K562 (cell line): ENCODE measurements at regions not wholly inside any gene's neighbourhood (a gene's known extent, or its start where the extent isn't known, plus 50 kb on each side); places are given as distances from the start of the nearest gene placed in this dataset.

Experiments used
- CCAR2 ChIP-seq: fragments of 200-400 bp; formaldehyde crosslinking; IDR thresholded peaks from 2 replicates; pipeline ENCODE4 v1.6.1; 2017; ENCODE audit warnings: mild to moderate bottlenecking, low read depth, low read length
- CEBPB ChIP-seq: fragments of 450-650 bp; IDR thresholded peaks from 2 replicates; pipeline ENCODE4 v1.6.1; 2016; ENCODE audit warnings: missing genetic modification characterization, missing compliant biosample characterization
- CTCF ChIP-seq, 3 experiments: IDR thresholded peaks in 2 of 3; conservative IDR thresholded peaks in 1 of 3; 2 replicates each; pipeline ENCODE4 v1.5.1; 2011 to 2012; ENCODE audit warnings: low read length in 3 of 3, mild to moderate bottlenecking in 3 of 3, control low read depth in 2 of 3, improper control_type of control experiment in 1 of 3, inconsistent platforms in 1 of 3, low read depth in 1 of 3, mixed read lengths in 1 of 3, moderate library complexity in 1 of 3; ENCODE audit not compliant: insufficient read depth in 2 of 3
- HNRNPUL1 ChIP-seq: fragments of 200-400 bp; formaldehyde crosslinking; IDR thresholded peaks from 2 replicates; pipeline ENCODE4 v1.6.1; 2017; ENCODE audit warnings: low read length
- ID3 ChIP-seq, 2 experiments: fragments of 250-450 bp in 1 of 2; fragments of 450-650 bp in 1 of 2; sonication (Bioruptor Pico) in 1 of 2; IDR thresholded peaks; 2 replicates each; pipeline versions ENCODE4 v1.6.1 to v1.8.0; 2016 to 2021; ENCODE audit warnings: mild to moderate bottlenecking in 2 of 2, moderate library complexity in 2 of 2, missing compliant biosample characterization in 1 of 2, missing genetic modification characterization in 1 of 2
- KDM5B ChIP-seq: fragments of 200-600 bp; sonication (generic); IDR thresholded peaks from 2 replicates; pipeline ENCODE4 v1.6.1; 2012; ENCODE audit warnings: low read depth, mild to moderate bottlenecking, moderate library complexity, low read length, control low read depth, inconsistent platforms; ENCODE audit not compliant: insufficient replicate concordance
- LEF1 ChIP-seq: fragments of 450-650 bp; IDR thresholded peaks from 2 replicates; pipeline ENCODE4 v1.6.1; 2016; ENCODE audit warnings: mild to moderate bottlenecking
- PHB ChIP-seq: fragments of 250-450 bp; sonication (Bioruptor Pico); IDR thresholded peaks from 2 replicates; pipeline ENCODE4 v1.5.0; 2021
- POLR2AphosphoS5 ChIP-seq: IDR thresholded peaks from 2 replicates; pipeline ENCODE4 v1.6.1; 2011; ENCODE audit warnings: mild to moderate bottlenecking, low read depth, low read length, moderate library complexity; ENCODE audit not compliant: control insufficient read depth, insufficient read depth
- RAD21 ChIP-seq, 2 experiments: fragments of 250-450 bp in 1 of 2; fragments of 450-650 bp in 1 of 2; sonication (Bioruptor Pico) in 1 of 2; formaldehyde crosslinking in 1 of 2; IDR thresholded peaks in 1 of 2; conservative IDR thresholded peaks in 1 of 2; 2 replicates each; pipeline versions ENCODE4 v1.4.0 to v1.8.0; 2020 to 2022; ENCODE audit warnings: mild to moderate bottlenecking in 2 of 2, moderate library complexity in 1 of 2
- REST ChIP-seq, 2 experiments: fragments of 450-650 bp; formaldehyde crosslinking in 1 of 2; IDR thresholded peaks; 2 replicates each; pipeline versions ENCODE4 v1.4.0 to v1.6.1; 2014 to 2020; ENCODE audit warnings: mild to moderate bottlenecking in 2 of 2, borderline replicate concordance in 1 of 2, low read depth in 1 of 2
- ZFP91 ChIP-seq: sonication (generic); formaldehyde crosslinking; IDR thresholded peaks from 2 replicates; pipeline ENCODE4 v1.8.0; 2022; ENCODE audit warnings: mild to moderate bottlenecking, missing genetic modification reagents

GRCh38 chr7:138170298-138170697, 94.0 kb downstream of the AKR1D1 start:
- TF ChIP-seq LEF1 (no peak), RAD21 (CRISPR knock-in tag; conservative IDR thresholded peaks at IDR 0.05 in 1 of 2, IDR thresholded peaks at IDR 0.05 in 1 of 2) (no peak), POLR2AphosphoS5 (no peak), PHB (no peak), KDM5B (no peak), ID3 (CRISPR knock-in tag; IDR thresholded peaks at IDR 0.05) (no peak), ID3 (tag; IDR thresholded peaks at IDR 0.05) (no peak), ZFP91 (no peak), REST (IDR thresholded peaks at IDR 0.05; ENCODE audit: borderline replicate concordance) (no peak), REST (CRISPR knock-in tag; IDR thresholded peaks at IDR 0.05; ENCODE audit: low read depth) (no peak), CTCF (IDR thresholded peaks at IDR 0.05 in 2 of 3, conservative IDR thresholded peaks at IDR 0.05 in 1 of 3; ENCODE audit: insufficient read depth in 2 of 3, low read depth in 1 of 3, low read length in 3 of 3) (no peak), HNRNPUL1 (no peak), CEBPB (no peak), CCAR2 (no peak)
